Caco-2 (cell line): ENCODE measurements at regions not wholly inside any gene's neighbourhood (a gene's known extent, or its start where the extent isn't known, plus 50 kb on each side); places are given as distances from the start of the nearest gene placed in this dataset.

Experiments used
- BruUV-seq: library from RNA; stranded (reverse); fragments of 400-500 nt; replicated peaks from 2 replicates; lab custom pipeline; 2021; lab: Mats Ljungman, UMichigan
- CTCF ChIA-PET: fragments of 300-600 bp; sonication (Branson Sonifier 250); formaldehyde crosslinking; loops from one replicate; lab custom pipeline; 2022; ENCODE audit warnings: antibody characterized with exemption; lab: Charles Lee
- POLR2A ChIA-PET: fragments of 300-600 bp; sonication (Branson Sonifier 250); formaldehyde crosslinking; loops from one replicate; lab custom pipeline; 2022; ENCODE audit warnings: antibody characterized with exemption; lab: Charles Lee
- DNase-seq, 2 experiments: peaks; one replicate each; pipeline versions ENCODE4 v3.0.0 to v3.0.0-alpha.2; 2020 to 2022
- H3K27me3 ChIP-seq: replicated peaks from 2 replicates; pipeline ENCODE4 v1.6.0; 2011; ENCODE audit warnings: low read length; ENCODE audit not compliant: control insufficient read depth, insufficient read depth
- H3K36me3 ChIP-seq: 2 replicates; pipeline ENCODE4 v1.5.1; 2011; ENCODE audit warnings: low read length; ENCODE audit not compliant: control insufficient read depth, insufficient read depth
- H3K4me1 ChIP-seq: fragments of 250-450 bp; sonication (Bioruptor Pico); 2 replicates; pipeline ENCODE4 v1.5.1; 2020; ENCODE audit warnings: mild to moderate bottlenecking
- H3K4me3 ChIP-seq: 2 replicates; pipeline ENCODE4 v1.5.1; 2011; ENCODE audit warnings: low read depth, mild to moderate bottlenecking, control low read depth, low read length
- H3K9me3 ChIP-seq: fragments of 250-450 bp; sonication (Bioruptor Pico); 2 replicates; pipeline ENCODE4 v1.5.1; 2020; ENCODE audit warnings: mild to moderate bottlenecking, moderate library complexity
- H3K27ac Mint-ChIP-seq: one replicate; pipeline ENCODE4 v1.8.0; 2022; ENCODE audit warnings: mixed read lengths; ENCODE audit not compliant: unreplicated experiment
- H3K27me3 Mint-ChIP-seq: one replicate; pipeline ENCODE4 v1.8.0; 2022; ENCODE audit warnings: mixed read lengths; ENCODE audit not compliant: insufficient read depth, unreplicated experiment
- H3K36me3 Mint-ChIP-seq: one replicate; pipeline ENCODE4 v1.8.0; 2022; ENCODE audit warnings: mild to moderate bottlenecking, mixed read lengths; ENCODE audit not compliant: insufficient read depth, unreplicated experiment
- H3K4me1 Mint-ChIP-seq: one replicate; pipeline ENCODE4 v1.8.0; 2022; ENCODE audit warnings: low read depth, mixed read lengths; ENCODE audit not compliant: unreplicated experiment
- H3K4me3 Mint-ChIP-seq: one replicate; pipeline ENCODE4 v1.8.0; 2022; ENCODE audit warnings: mild to moderate bottlenecking, moderate library complexity, mixed read lengths; ENCODE audit not compliant: unreplicated experiment
- H3K9me3 Mint-ChIP-seq: one replicate; pipeline ENCODE4 v1.8.0; 2022; ENCODE audit warnings: mixed read lengths; ENCODE audit not compliant: unreplicated experiment
- intact Hi-C: fragments of 100-400 bp; cut with micrococcal nuclease; formaldehyde crosslinking; loops from one replicate; pipeline ENCODE4 v1.10.0; 2022; ENCODE audit not compliant: unreplicated experiment
- TF ChIP-seq, protein P1 (sequence below), 2 experiments: fragments of 200-600 bp in 1 of 2; IDR thresholded peaks; 1 replicate in 1 of 2; 2 replicates in 1 of 2; pipeline versions ENCODE4 v1.5.1 to v1.8.0; 2011 to 2022; ENCODE audit warnings: antibody characterized with exemption in 1 of 2, control low read depth in 1 of 2, inconsistent platforms in 1 of 2, low read depth in 1 of 2, low read length in 1 of 2, mild to moderate bottlenecking in 1 of 2, moderate library complexity in 1 of 2; ENCODE audit not compliant: insufficient read depth in 1 of 2, severe bottlenecking in 1 of 2, unreplicated experiment in 1 of 2

DNA sequence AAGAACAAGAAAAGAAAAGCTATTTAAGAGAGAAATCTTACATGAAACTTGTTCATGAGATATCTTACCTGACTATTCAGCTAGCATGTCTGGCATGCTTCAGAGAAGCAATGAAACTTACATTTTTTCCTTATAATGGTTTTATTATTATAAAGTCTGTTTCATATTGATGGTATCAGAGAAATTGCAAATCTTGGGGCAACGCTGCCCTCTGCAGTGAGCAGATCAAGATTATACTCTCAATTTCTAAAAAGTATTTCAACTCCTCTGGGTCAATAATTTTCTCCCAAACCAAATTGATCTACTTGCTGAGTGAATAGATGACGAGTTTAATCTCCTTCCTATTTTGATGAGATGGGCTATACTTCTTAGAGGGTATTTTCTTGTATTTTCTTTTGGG lies 235.6 kb downstream of the NUP35 start:
- Histone ChIP-seq H3K4me1 (no peaks in the 10 kb centered on the region), H3K27me3 (no peaks in the 10 kb centered on the region), H3K4me3 (no peak overlapping the region), H3K9me3 (no peaks in the 10 kb centered on the region), H3K36me3 (no peaks in the 10 kb centered on the region)
- intact Hi-C loops = loop anchor here (5.0 kb wide), 1 partner anchor 113 kb away; no protein-coding TSS in a partner anchor
- H3K36me3 Mint-ChIP-seq = no peaks in the 10 kb centered on the region
- H3K27ac Mint-ChIP-seq = no peak overlapping the region
- H3K4me3 Mint-ChIP-seq = no peak overlapping the region
- DNase-seq = no peak
- H3K4me1 Mint-ChIP-seq = no peaks in the 10 kb centered on the region
- H3K9me3 Mint-ChIP-seq = no peaks in the 10 kb centered on the region
- POLR2A ChIA-PET = no interaction called here
- no peaks in the 10 kb centered on the region for H3K27me3 Mint-ChIP-seq
- CTCF ChIA-PET = no interaction called here
- BruUV-seq = no TSS peak
- TF ChIP-seq, protein P1, sequence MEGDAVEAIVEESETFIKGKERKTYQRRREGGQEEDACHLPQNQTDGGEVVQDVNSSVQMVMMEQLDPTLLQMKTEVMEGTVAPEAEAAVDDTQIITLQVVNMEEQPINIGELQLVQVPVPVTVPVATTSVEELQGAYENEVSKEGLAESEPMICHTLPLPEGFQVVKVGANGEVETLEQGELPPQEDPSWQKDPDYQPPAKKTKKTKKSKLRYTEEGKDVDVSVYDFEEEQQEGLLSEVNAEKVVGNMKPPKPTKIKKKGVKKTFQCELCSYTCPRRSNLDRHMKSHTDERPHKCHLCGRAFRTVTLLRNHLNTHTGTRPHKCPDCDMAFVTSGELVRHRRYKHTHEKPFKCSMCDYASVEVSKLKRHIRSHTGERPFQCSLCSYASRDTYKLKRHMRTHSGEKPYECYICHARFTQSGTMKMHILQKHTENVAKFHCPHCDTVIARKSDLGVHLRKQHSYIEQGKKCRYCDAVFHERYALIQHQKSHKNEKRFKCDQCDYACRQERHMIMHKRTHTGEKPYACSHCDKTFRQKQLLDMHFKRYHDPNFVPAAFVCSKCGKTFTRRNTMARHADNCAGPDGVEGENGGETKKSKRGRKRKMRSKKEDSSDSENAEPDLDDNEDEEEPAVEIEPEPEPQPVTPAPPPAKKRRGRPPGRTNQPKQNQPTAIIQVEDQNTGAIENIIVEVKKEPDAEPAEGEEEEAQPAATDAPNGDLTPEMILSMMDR (IDR thresholded peaks at IDR 0.05; ENCODE audit: insufficient read depth in 1 of 2, low read depth in 1 of 2, low read length in 1 of 2, severe bottlenecking in 1 of 2, unreplicated experiment in 1 of 2) = no peak

GRCh38 chr2:183371545-183371944 lies 247.3 kb downstream of the NUP35 start:
- TF ChIP-seq, protein P1 (IDR thresholded peaks at IDR 0.05; ENCODE audit: insufficient read depth in 1 of 2, low read depth in 1 of 2, low read length in 1 of 2, severe bottlenecking in 1 of 2, unreplicated experiment in 1 of 2) = no peak
- no peak overlapping the region for H3K4me3 Mint-ChIP-seq
- Histone ChIP-seq H3K36me3 (no peaks in the 10 kb centered on the region), H3K4me1 (no peaks in the 10 kb centered on the region), H3K9me3 (no peaks in the 10 kb centered on the region), H3K27me3 (no peaks in the 10 kb centered on the region), H3K4me3 (no peak overlapping the region)
- POLR2A ChIA-PET = no interaction called here
- intact Hi-C loops = no loop called here
- H3K27ac Mint-ChIP-seq = no peak overlapping the region
- no peak for DNase-seq
- H3K36me3 Mint-ChIP-seq = no peaks in the 10 kb centered on the region
- BruUV-seq = no TSS peak
- H3K9me3 Mint-ChIP-seq = no peaks in the 10 kb centered on the region
- H3K4me1 Mint-ChIP-seq = no peaks in the 10 kb centered on the region
- no peaks in the 10 kb centered on the region for H3K27me3 Mint-ChIP-seq
- CTCF ChIA-PET = no interaction called here

- CTCF ChIA-PET = no interaction called here
- POLR2A ChIA-PET = no interaction called here
- H3K36me3 Mint-ChIP-seq = no peaks in the 10 kb centered on the region
- H3K9me3 ChIP-seq = no peaks in the 10 kb centered on the region
- H3K9me3 Mint-ChIP-seq = no peaks in the 10 kb centered on the region
- H3K27me3 ChIP-seq = no peaks in the 10 kb centered on the region
- no peak overlapping the region for H3K4me3 ChIP-seq
- DNase-seq = no peak
- no peaks in the 10 kb centered on the region for H3K27me3 Mint-ChIP-seq
- no peak overlapping the region for H3K4me3 Mint-ChIP-seq
- TF ChIP-seq, protein P1 (IDR thresholded peaks at IDR 0.05; ENCODE audit: insufficient read depth in 1 of 2, low read depth in 1 of 2, low read length in 1 of 2, severe bottlenecking in 1 of 2, unreplicated experiment in 1 of 2) = no peak
- BruUV-seq = no TSS peak
- intact Hi-C loops = no loop called here
- no peaks in the 10 kb centered on the region for H3K4me1 Mint-ChIP-seq
- H3K4me1 ChIP-seq = no peaks in the 10 kb centered on the region
- no peak overlapping the region for H3K27ac Mint-ChIP-seq
- no peaks in the 10 kb centered on the region for H3K36me3 ChIP-seq
These were observed 251.6 kb downstream of the NUP35 start for GRCh38 chr2:183375821-183376220.
